Neural progenitor cell (in vitro differentiated cells): ENCODE measurements at regions not wholly inside any gene's neighbourhood (a gene's known extent, or its start where the extent isn't known, plus 50 kb on each side); places are given as distances from the start of the nearest gene placed in this dataset.
A peak's percentile ranks its signal among the peaks of the same experiment; 100 is the strongest.

Source experiments
- DNase-seq: peaks from one replicate; pipeline ENCODE4 v3.0.0-alpha.2; 2016; ENCODE audit warnings: low spot score
- H2AFZ ChIP-seq: fragments of 200-600 bp; sonication (generic); replicated peaks from 2 replicates; pipeline ENCODE4 v1.6.1; 2016; ENCODE audit warnings: antibody characterized with exemption
- H3F3A ChIP-seq: fragments of 200-600 bp; sonication (generic); 2 replicates; pipeline ENCODE4 v1.6.1; 2016; ENCODE audit warnings: antibody characterized with exemption, low read depth
- H3K27ac ChIP-seq: fragments of 200-600 bp; sonication (generic); 2 replicates; pipeline ENCODE4 v1.5.1; 2016; ENCODE audit warnings: mild to moderate bottlenecking
- H3K27me3 ChIP-seq: fragments of 200-600 bp; sonication (generic); 2 replicates; pipeline ENCODE4 v1.6.1; 2016; ENCODE audit warnings: mild to moderate bottlenecking, moderate library complexity
- H3K36me3 ChIP-seq: fragments of 200-600 bp; sonication (generic); 2 replicates; pipeline ENCODE4 v1.5.1; 2016
- H3K4me1 ChIP-seq: fragments of 200-600 bp; sonication (generic); 2 replicates; pipeline ENCODE4 v1.6.1; 2016; ENCODE audit warnings: mixed run types
- H3K4me2 ChIP-seq: fragments of 200-600 bp; sonication (generic); 2 replicates; pipeline ENCODE4 v1.6.1; 2016
- H3K4me3 ChIP-seq: fragments of 200-600 bp; sonication (generic); 2 replicates; pipeline ENCODE4 v1.5.1; 2016
- H3K79me2 ChIP-seq: fragments of 200-600 bp; sonication (generic); 2 replicates; pipeline ENCODE4 v1.6.1; 2016; ENCODE audit warnings: low read depth
- H3K9ac ChIP-seq: fragments of 200-600 bp; sonication (generic); 2 replicates; pipeline ENCODE4 v1.6.1; 2016
- H3K9me3 ChIP-seq: fragments of 200-600 bp; sonication (generic); 2 replicates; pipeline ENCODE4 v1.5.1; 2016; ENCODE audit warnings: low read depth
- H4K20me1 ChIP-seq: fragments of 200-600 bp; sonication (generic); 2 replicates; pipeline ENCODE4 v1.6.1; 2016; ENCODE audit warnings: low read depth
- H3K27ac Mint-ChIP-seq: 3 replicates; pipeline ENCODE4 v1.8.0; 2021; ENCODE audit warnings: mixed read lengths
- H3K27me3 Mint-ChIP-seq: 2 replicates; pipeline ENCODE4 v1.8.0; 2022; ENCODE audit warnings: low read depth, mild to moderate bottlenecking, inconsistent platforms, moderate library complexity, mixed read lengths; ENCODE audit not compliant: insufficient read depth
- H3K36me3 Mint-ChIP-seq: 3 replicates; pipeline ENCODE4 v1.8.0; 2021; ENCODE audit warnings: mixed read lengths
- H3K4me1 Mint-ChIP-seq: 3 replicates; pipeline ENCODE4 v1.8.0; 2021; ENCODE audit warnings: mixed read lengths
- H3K4me3 Mint-ChIP-seq: 3 replicates; pipeline ENCODE4 v1.8.0; 2021; ENCODE audit warnings: mild to moderate bottlenecking, moderate library complexity, mixed read lengths
- H3K9me3 Mint-ChIP-seq: 3 replicates; pipeline ENCODE4 v1.8.0; 2020; ENCODE audit warnings: mixed read lengths
- CTCF ChIP-seq: fragments of 200-600 bp; sonication (generic); IDR thresholded peaks from 2 replicates; pipeline ENCODE4 v1.5.1; 2017; ENCODE audit warnings: antibody characterized with exemption, mild to moderate bottlenecking
- EZH2 ChIP-seq: fragments of 200-600 bp; sonication (generic); IDR thresholded peaks from 2 replicates; pipeline ENCODE4 v1.6.1; 2017; ENCODE audit warnings: antibody characterized with exemption, mild to moderate bottlenecking, moderate library complexity
- EZH2phosphoT487 ChIP-seq: fragments of 200-600 bp; sonication (generic); IDR thresholded peaks from 2 replicates; pipeline ENCODE4 v1.6.1; 2017; ENCODE audit warnings: antibody characterized with exemption

DNA sequence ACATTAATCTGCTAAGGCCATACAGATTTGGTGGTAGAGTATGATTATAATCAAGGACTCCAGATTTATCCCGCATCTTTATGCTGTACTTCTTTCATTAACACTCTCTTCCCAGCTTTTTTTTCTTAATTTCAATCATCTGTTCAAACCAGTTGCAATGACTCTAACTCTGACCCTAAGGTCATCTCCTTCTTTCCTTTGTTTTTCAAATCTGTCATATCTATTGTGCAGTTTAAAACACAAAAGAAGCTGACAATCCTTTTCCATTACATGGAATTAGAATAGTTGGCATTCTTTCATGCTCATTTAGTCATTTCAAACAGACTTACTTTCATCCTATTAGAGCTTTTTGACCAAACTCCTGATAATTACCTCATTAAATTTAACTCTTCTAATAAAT is 53.6 kb upstream of the GRM5 start:
- H3K9ac ChIP-seq = no peak overlapping the region
- no peak overlapping the region for H3K27ac ChIP-seq
- peaks cover 3% of the 10 kb centered on the region for H3K9me3 ChIP-seq
- TF ChIP-seq CTCF (no peak), EZH2phosphoT487 (peak; percentile 64)
- H3K27me3 Mint-ChIP-seq = peaks cover 2% of the 10 kb centered on the region
- H3K79me2 ChIP-seq = no peaks in the 10 kb centered on the region
- no peaks in the 10 kb centered on the region for H3K27me3 ChIP-seq
- DNase-seq = peak; percentile 26
- no peak overlapping the region for H3K4me3 Mint-ChIP-seq
- peak overlapping the region; percentile 15 for H3K4me2 ChIP-seq
- no peaks in the 10 kb centered on the region for H3K36me3 Mint-ChIP-seq
- H3K4me1 ChIP-seq = peaks cover 23% of the 10 kb centered on the region
- peaks cover 16% of the 10 kb centered on the region for H3K9me3 Mint-ChIP-seq
- H3K4me3 ChIP-seq = no peak overlapping the region
- H3K27ac Mint-ChIP-seq = no peak overlapping the region
- no peaks in the 10 kb centered on the region for H4K20me1 ChIP-seq
- no peaks in the 10 kb centered on the region for H3K36me3 ChIP-seq
- H3K4me1 Mint-ChIP-seq = peaks cover 3% of the 10 kb centered on the region
- H2AFZ ChIP-seq = no peak overlapping the region
- H3F3A ChIP-seq = no peaks in the 10 kb centered on the region

DNA sequence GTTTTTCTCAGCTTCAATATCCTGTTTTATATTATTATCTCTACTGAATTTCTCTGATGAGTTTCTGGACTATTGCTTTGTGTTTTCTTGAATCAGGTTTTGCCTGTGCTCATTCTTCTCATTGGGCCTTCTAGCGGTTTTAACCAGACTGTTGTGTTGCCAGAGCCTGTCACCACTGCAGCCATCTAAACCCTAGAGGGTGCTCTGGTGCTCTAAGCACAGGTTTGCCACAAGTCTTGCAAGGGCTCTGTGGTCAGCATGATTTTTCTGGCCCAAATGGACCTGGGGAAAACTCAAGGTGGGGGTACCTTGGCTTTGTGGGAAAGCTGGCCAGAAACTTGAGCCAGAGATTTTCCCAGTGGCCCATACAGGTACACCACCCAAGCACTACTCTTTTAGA is 52.4 kb upstream of the TYR start:
- H3K79me2 ChIP-seq = no peaks in the 10 kb centered on the region
- H2AFZ ChIP-seq = no peak overlapping the region
- H3K4me3 Mint-ChIP-seq = no peak overlapping the region
- H3K4me1 Mint-ChIP-seq = no peaks in the 10 kb centered on the region
- H3K27ac ChIP-seq = no peak overlapping the region
- H3K27me3 Mint-ChIP-seq = peaks cover 2% of the 10 kb centered on the region
- no peak overlapping the region for H3K4me3 ChIP-seq
- H3K4me2 ChIP-seq = no peak overlapping the region
- no peaks in the 10 kb centered on the region for H4K20me1 ChIP-seq
- DNase-seq = peak; percentile 6
- H3K9me3 Mint-ChIP-seq = peaks cover 10% of the 10 kb centered on the region
- no peaks in the 10 kb centered on the region for H3K9me3 ChIP-seq
- no peaks in the 10 kb centered on the region for H3F3A ChIP-seq
- H3K36me3 Mint-ChIP-seq = no peaks in the 10 kb centered on the region
- no peaks in the 10 kb centered on the region for H3K27me3 ChIP-seq
- H3K4me1 ChIP-seq = peaks cover 8% of the 10 kb centered on the region
- H3K9ac ChIP-seq = no peak overlapping the region
- no peak overlapping the region for H3K27ac Mint-ChIP-seq
- TF ChIP-seq EZH2phosphoT487 = no peak
- TF ChIP-seq CTCF = no peak
- no peak for TF ChIP-seq EZH2
- no peaks in the 10 kb centered on the region for H3K36me3 ChIP-seq
